ENCODE measurements at regions not wholly inside any gene's neighbourhood (a gene's known extent, or its start where the extent isn't known, plus 50 kb on each side); places are given as distances from the start of the nearest gene placed in this dataset.

DNA sequence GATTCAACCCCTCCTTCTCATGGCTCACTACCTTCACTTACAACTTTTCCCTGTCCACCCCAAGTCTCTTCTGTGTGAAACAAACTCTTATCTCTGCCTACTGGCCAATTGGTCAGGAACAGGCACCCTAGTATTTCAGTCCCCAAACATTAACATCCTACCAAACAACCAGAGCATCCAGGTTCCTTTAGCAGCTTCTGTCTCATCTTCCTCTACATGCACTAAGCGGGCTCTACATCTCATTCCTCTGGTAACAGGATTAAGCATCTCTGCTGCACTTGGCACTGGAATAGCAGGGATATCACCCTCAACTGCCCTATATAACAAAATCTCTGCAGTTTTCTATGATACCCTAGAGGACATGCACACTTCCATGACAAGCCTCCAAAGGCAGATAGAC lies 116.2 kb downstream of the JRKL start:
- Histone ChIP-seq H3K36me3 (ENCODE audit: insufficient read depth, low read length) (no peaks in the 10 kb centered on the region), H3K9me3 (ENCODE audit: low read depth, low read length) (no peaks in the 10 kb centered on the region), H3K79me2 (ENCODE audit: insufficient read depth, low read length) (no peaks in the 10 kb centered on the region), H3K4me1 (ENCODE audit: insufficient read depth, low read length) (no peaks in the 10 kb centered on the region), H3K4me3 (ENCODE audit: insufficient read depth, low read length) (no peak overlapping the region), H3K4me2 (ENCODE audit: insufficient read depth, low read length) (no peak overlapping the region), H3K27ac (ENCODE audit: low read depth, low read length) (no peak overlapping the region), H2AFZ (ENCODE audit: low read length) (no peak overlapping the region), H4K20me1 (ENCODE audit: insufficient read depth, low read length) (no peaks in the 10 kb centered on the region), H3K27me3 (ENCODE audit: insufficient read depth, low read length) (no peaks in the 10 kb centered on the region)
- no peak for TF ChIP-seq CTCF (IDR thresholded peaks at IDR 0.05; ENCODE audit: extremely low read depth, low read depth, low read length)
- DNase-seq (ENCODE audit: insufficient read length, low spot score, missing footprints), result no peak

GRCh38 chr11:96506953-96507354 lies 117.1 kb downstream of the JRKL start:
- no peaks in the 10 kb centered on the region for H3K27me3 ChIP-seq (ENCODE audit: insufficient read depth, low read length)
- H4K20me1 ChIP-seq (ENCODE audit: insufficient read depth, low read length), result no peaks in the 10 kb centered on the region
- no peak for DNase-seq (ENCODE audit: insufficient read length, low spot score, missing footprints)
- TF ChIP-seq CTCF (IDR thresholded peaks at IDR 0.05; ENCODE audit: extremely low read depth, low read depth, low read length), result no peak
- H3K27ac ChIP-seq (ENCODE audit: low read depth, low read length), result no peak overlapping the region
- no peak overlapping the region for H3K4me3 ChIP-seq (ENCODE audit: insufficient read depth, low read length)
- no peak overlapping the region for H2AFZ ChIP-seq (ENCODE audit: low read length)
- H3K4me2 ChIP-seq (ENCODE audit: insufficient read depth, low read length), result no peak overlapping the region
- H3K9me3 ChIP-seq (ENCODE audit: low read depth, low read length), result no peaks in the 10 kb centered on the region
- no peaks in the 10 kb centered on the region for H3K4me1 ChIP-seq (ENCODE audit: insufficient read depth, low read length)
- H3K79me2 ChIP-seq (ENCODE audit: insufficient read depth, low read length), result no peaks in the 10 kb centered on the region
- no peaks in the 10 kb centered on the region for H3K36me3 ChIP-seq (ENCODE audit: insufficient read depth, low read length)

DNA sequence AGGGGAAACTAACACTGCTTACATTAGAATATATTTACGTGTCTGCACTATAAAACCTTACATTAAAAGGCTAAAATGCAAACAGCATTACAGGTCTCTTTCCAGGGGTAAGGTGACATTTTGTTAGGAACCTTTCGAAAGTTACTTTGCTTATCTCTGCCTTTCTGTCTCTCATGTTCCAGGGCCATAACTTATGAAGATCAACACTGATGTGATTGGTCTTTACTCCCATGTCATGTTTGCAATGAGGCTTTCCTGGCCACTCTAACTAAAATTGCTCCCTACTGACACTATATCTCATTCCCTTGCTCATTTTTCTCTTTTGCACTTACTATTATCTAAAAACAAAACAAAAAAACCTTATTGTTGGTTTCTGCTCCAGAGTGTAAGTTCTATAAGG lies 119.0 kb downstream of the JRKL start:
- no peaks in the 10 kb centered on the region for H3K27me3 ChIP-seq (ENCODE audit: insufficient read depth, low read length)
- TF ChIP-seq CTCF (IDR thresholded peaks at IDR 0.05; ENCODE audit: extremely low read depth, low read depth, low read length), result no peak
- no peaks in the 10 kb centered on the region for H3K36me3 ChIP-seq (ENCODE audit: insufficient read depth, low read length)
- H3K4me3 ChIP-seq (ENCODE audit: insufficient read depth, low read length), result no peak overlapping the region
- H3K9me3 ChIP-seq (ENCODE audit: low read depth, low read length), result no peaks in the 10 kb centered on the region
- no peak overlapping the region for H3K27ac ChIP-seq (ENCODE audit: low read depth, low read length)
- H2AFZ ChIP-seq (ENCODE audit: low read length), result no peak overlapping the region
- H4K20me1 ChIP-seq (ENCODE audit: insufficient read depth, low read length), result no peaks in the 10 kb centered on the region
- H3K79me2 ChIP-seq (ENCODE audit: insufficient read depth, low read length), result no peaks in the 10 kb centered on the region
- no peak for DNase-seq (ENCODE audit: insufficient read length, low spot score, missing footprints)
- no peak overlapping the region for H3K4me2 ChIP-seq (ENCODE audit: insufficient read depth, low read length)
- H3K4me1 ChIP-seq (ENCODE audit: insufficient read depth, low read length), result no peaks in the 10 kb centered on the region

DNA sequence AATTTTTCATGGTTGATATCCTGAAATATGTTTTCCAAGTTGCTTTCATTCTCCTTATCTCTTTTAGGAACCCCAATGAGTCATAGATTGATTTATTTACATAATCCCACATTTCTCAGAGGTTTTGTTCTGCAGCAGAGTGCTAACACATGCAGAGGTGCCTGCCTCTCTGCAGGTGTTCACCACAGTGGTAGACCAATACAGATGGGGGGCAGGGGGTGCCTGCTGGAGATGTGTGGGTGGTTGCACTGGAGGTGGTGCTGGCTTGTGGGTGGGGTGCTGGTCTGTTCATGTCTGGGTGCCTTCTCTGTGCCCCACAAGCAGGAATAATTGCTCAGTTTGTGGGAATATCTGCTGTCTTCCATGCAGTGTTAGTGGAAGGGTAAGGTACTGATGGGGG lies 131.1 kb downstream of the JRKL start:
- no peak overlapping the region for H3K4me2 ChIP-seq (ENCODE audit: insufficient read depth, low read length)
- no peak overlapping the region for H3K4me3 ChIP-seq (ENCODE audit: insufficient read depth, low read length)
- no peaks in the 10 kb centered on the region for H3K79me2 ChIP-seq (ENCODE audit: insufficient read depth, low read length)
- no peaks in the 10 kb centered on the region for H3K27me3 ChIP-seq (ENCODE audit: insufficient read depth, low read length)
- H2AFZ ChIP-seq (ENCODE audit: low read length), result no peak overlapping the region
- TF ChIP-seq CTCF (IDR thresholded peaks at IDR 0.05; ENCODE audit: extremely low read depth, low read depth, low read length), result no peak
- no peak overlapping the region for H3K27ac ChIP-seq (ENCODE audit: low read depth, low read length)
- H3K4me1 ChIP-seq (ENCODE audit: insufficient read depth, low read length), result no peaks in the 10 kb centered on the region
- no peak for DNase-seq (ENCODE audit: insufficient read length, low spot score, missing footprints)
- no peaks in the 10 kb centered on the region for H3K36me3 ChIP-seq (ENCODE audit: insufficient read depth, low read length)
- no peaks in the 10 kb centered on the region for H4K20me1 ChIP-seq (ENCODE audit: insufficient read depth, low read length)
- H3K9me3 ChIP-seq (ENCODE audit: low read depth, low read length), result no peaks in the 10 kb centered on the region

All from osteoblast (primary cell).